Adrenal gland (tissue), 9 donors: ENCODE measurements at regions not wholly inside any gene's neighbourhood (a gene's known extent, or its start where the extent isn't known, plus 50 kb on each side); places are given as distances from the start of the nearest gene placed in this dataset.

ENCODE experiments used
- DNase-seq, 7 donors: peaks; one replicate each; pipeline ENCODE4 v3.0.0-alpha.2; 2019 to 2020
- H3K27ac ChIP-seq, 5 donors: fragments of 200-600 bp; sonication (generic) in 4 of 5; 1 replicate in 3 of 5; 2 replicates in 2 of 5; pipeline versions ENCODE4 v1.5.1 to v1.8.0; 2016 to 2020; ENCODE audit warnings: mild to moderate bottlenecking in 1 of 5
- H3K27me3 ChIP-seq: fragments of 200-600 bp; 2 replicates; pipeline ENCODE4 v1.8.0; 2021
- H3K36me3 ChIP-seq, 2 donors: fragments of 200-600 bp; replicated peaks in 1 of 2; 1 replicate in 1 of 2; 2 replicates in 1 of 2; pipeline versions ENCODE4 v1.5.1 to v1.8.0; 2018 to 2022
- H3K4me1 ChIP-seq, 2 donors: fragments of 200-600 bp; replicated peaks in 1 of 2; 1 replicate in 1 of 2; 2 replicates in 1 of 2; pipeline versions ENCODE4 v1.5.1 to v1.8.0; 2018 to 2021
- H3K4me3 ChIP-seq, 4 donors: fragments of 200-600 bp; sonication (generic) in 3 of 4; one replicate each; pipeline ENCODE4 v1.5.1; 2016 to 2018
- H3K9me3 ChIP-seq, 3 donors: fragments of 200-600 bp; sonication (generic) in 1 of 3; replicated peaks in 1 of 3; 1 replicate in 2 of 3; 2 replicates in 1 of 3; pipeline versions ENCODE4 v1.5.1 to v1.8.0; 2016 to 2021
- CTCF ChIP-seq, 6 experiments: fragments of 450-650 bp in 4 of 6; fragments of 200-600 bp in 2 of 6; sonication (generic) in 1 of 6; IDR thresholded peaks; 1 replicate in 5 of 6; 2 replicates in 1 of 6; pipeline versions ENCODE4 v1.5.1 to v1.8.0; 2016 to 2021; ENCODE audit warnings: antibody characterized with exemption in 6 of 6, mild to moderate bottlenecking in 2 of 6, moderate library complexity in 1 of 6
- POLR2A ChIP-seq, 2 donors: fragments of 450-650 bp; IDR thresholded peaks; one replicate each; pipeline ENCODE4 v1.6.1; 2017; ENCODE audit warnings: antibody characterized with exemption in 2 of 2, mild to moderate bottlenecking in 2 of 2, moderate library complexity in 1 of 2
- WGBS, 4 donors: extraction: QIAGEN DNeasy Blood & Tissue Kit in 2 of 4; methylation state at CpG; one replicate each; pipeline versions ENCODE4 v1.1.5 to v1.1.7; 2013 to 2017; 5-methylcytosine and 5-hydroxymethylcytosine counted together
- intact Hi-C, 2 donors: fragments of 100-400 bp; cut with DNase I; formaldehyde crosslinking; loops; one replicate each; pipeline versions ENCODE4 v1.14.1 to v1.15.0; 2022 to 2023
- donor health status: healthy with polysubstance abuse.
- donor health status: Bipolar disorder and iron deficiency.
- donor health status: DM: yes; HTN: yes; CAD: no.
- donor health status: DM: no; HTN: no; CAD: no.
- donor health status: DM: no; HTN: no; CAD: no.

GRCh38 chr1:8222789-8223188 is 95.1 kb upstream of the SLC45A1 start:
- TF ChIP-seq CTCF (IDR thresholded peaks at IDR 0.05) = no peak
- TF ChIP-seq POLR2A (IDR thresholded peaks at IDR 0.05) = no peak
- Histone ChIP-seq H3K4me3 (no peak overlapping the region), H3K4me1 (peaks cover 1 to 16% of the 10 kb centered on the region in 2 donors), H3K36me3 (no peaks in the 10 kb centered on the region), H3K27ac (no peak overlapping the region), H3K27me3 (no peaks in the 10 kb centered on the region), H3K9me3 (no peaks in the 10 kb centered on the region)
- WGBS, 4 donors = 92 to 97% (median 94%) methylated on average over 5 to 10 of the region's 10 CpGs
- intact Hi-C loops = no loop called here
- DNase-seq = no peak

GRCh38 chr1:8219530-8219929 is 98.4 kb upstream of the SLC45A1 start:
- peaks cover 20 to 26% of the 10 kb centered on the region in 2 donors for H3K4me1 ChIP-seq
- H3K27ac ChIP-seq = no peak overlapping the region
- WGBS, 4 donors = 89 to 100% (median 93%) methylated on average over 4 of the region's 4 CpGs
- TF ChIP-seq CTCF (IDR thresholded peaks at IDR 0.05) (no peak), POLR2A (IDR thresholded peaks at IDR 0.05) (no peak)
- no peaks in the 10 kb centered on the region for H3K9me3 ChIP-seq
- H3K36me3 ChIP-seq = no peaks in the 10 kb centered on the region
- no peaks in the 10 kb centered on the region for H3K27me3 ChIP-seq
- intact Hi-C loops = loop anchor here (10.0 kb wide), 2 partner anchors 55 to 185 kb away; no protein-coding TSS in a partner anchor
- no peak overlapping the region for H3K4me3 ChIP-seq
- no peak for DNase-seq

- Histone ChIP-seq H3K27me3 (no peaks in the 10 kb centered on the region), H3K4me1 (peaks cover 20 to 21% of the 10 kb centered on the region in 2 donors), H3K9me3 (no peaks in the 10 kb centered on the region), H3K36me3 (no peaks in the 10 kb centered on the region), H3K27ac (peak overlapping the region in 2 of 5 donors; percentile 5 to 15), H3K4me3 (no peak overlapping the region)
- intact Hi-C loops = loop anchor here (10.0 kb wide), 2 partner anchors 54 to 184 kb away; no protein-coding TSS in a partner anchor
- TF ChIP-seq CTCF (IDR thresholded peaks at IDR 0.05) (no peak), POLR2A (IDR thresholded peaks at IDR 0.05) (no peak)
- DNase-seq = peak in 2 of 7 donors; percentile 49
- 70 to 88% (median 77%) methylated on average over 9 to 10 of the region's 10 CpGs for WGBS, 4 donors
Measured at GRCh38 chr1:8218351-8219092, 99.4 kb upstream of the SLC45A1 start.

- no peak for DNase-seq
- H3K4me3 ChIP-seq = peak overlapping the region in 1 of 4 donors; percentile 64
- 66 to 77% (median 73%) methylated on average over 4 of the region's 4 CpGs for WGBS, 4 donors
- H3K4me1 ChIP-seq = peaks cover 20 to 21% of the 10 kb centered on the region in 2 donors
- peak overlapping the region in 4 of 5 donors; percentile 63 to 90 (median 78) for H3K27ac ChIP-seq
- H3K27me3 ChIP-seq = no peaks in the 10 kb centered on the region
- TF ChIP-seq CTCF (IDR thresholded peaks at IDR 0.05) = no peak
- TF ChIP-seq POLR2A (IDR thresholded peaks at IDR 0.05) = no peak
- no peaks in the 10 kb centered on the region for H3K9me3 ChIP-seq
- H3K36me3 ChIP-seq = no peaks in the 10 kb centered on the region
- intact Hi-C loops = loop anchor here (10.0 kb wide), 2 partner anchors 53 to 183 kb away; no protein-coding TSS in a partner anchor
Measured at GRCh38 chr1:8217809-8218208, 100.1 kb upstream of the SLC45A1 start.
